HFFc6 (cell line): ENCODE measurements at regions not wholly inside any gene's neighbourhood (a gene's known extent, or its start where the extent isn't known, plus 50 kb on each side); places are given as distances from the start of the nearest gene placed in this dataset.
"Not testable (repeated sequence)": the region's sequence is repeated elsewhere in the genome, so short reads cannot be mapped to it uniquely, and the experiment has no call there.

ENCODE experiments used
- DNase-seq: peaks from one replicate; pipeline ENCODE4 v3.0.0-alpha.2; 2018
- H3K27ac Mint-ChIP-seq: 2 replicates; pipeline ENCODE4 v1.8.0; 2020; ENCODE audit warnings: mild to moderate bottlenecking, mixed read lengths
- H3K27me3 Mint-ChIP-seq: 2 replicates; pipeline ENCODE4 v1.8.0; 2021; ENCODE audit warnings: mild to moderate bottlenecking, moderate library complexity, mixed read lengths; ENCODE audit not compliant: insufficient read depth
- H3K36me3 Mint-ChIP-seq: 2 replicates; pipeline ENCODE4 v1.8.0; 2021; ENCODE audit warnings: low read depth, mixed read lengths
- H3K4me1 Mint-ChIP-seq: 2 replicates; pipeline ENCODE4 v1.8.0; 2020; ENCODE audit warnings: low read depth, mixed read lengths
- H3K4me3 Mint-ChIP-seq: 2 replicates; pipeline ENCODE4 v1.8.0; 2020; ENCODE audit warnings: mild to moderate bottlenecking, moderate library complexity, mixed read lengths
- H3K9me3 Mint-ChIP-seq: 2 replicates; pipeline ENCODE4 v1.8.0; 2020; ENCODE audit warnings: mild to moderate bottlenecking, mixed read lengths
- CTCF ChIP-seq: fragments of 200-600 bp; sonication (generic); IDR thresholded peaks from 2 replicates; pipeline ENCODE4 v1.5.0; 2021; ENCODE audit warnings: antibody characterized with exemption, mild to moderate bottlenecking

- Mint-ChIP-seq H3K27me3 (peaks cover 1% of the 10 kb centered on the region), H3K27ac (no peak overlapping the region), H3K4me1 (peaks cover 29% of the 10 kb centered on the region), H3K4me3 (no peak overlapping the region), H3K36me3 (no peaks in the 10 kb centered on the region), H3K9me3 (no peaks in the 10 kb centered on the region)
- TF ChIP-seq CTCF, result no peak
- peak; percentile 16 for DNase-seq
These were observed 100.4 kb upstream of the TLE1 start for GRCh38 chr9:81789721-81790120.

- Mint-ChIP-seq H3K4me1 (peaks cover 29% of the 10 kb centered on the region), H3K4me3 (no peak overlapping the region), H3K36me3 (no peaks in the 10 kb centered on the region), H3K27me3 (peaks cover 1% of the 10 kb centered on the region), H3K27ac (no peak overlapping the region), H3K9me3 (no peaks in the 10 kb centered on the region)
- TF ChIP-seq CTCF, result no peak
- DNase-seq, result no peak
These were observed 100.8 kb upstream of the TLE1 start for GRCh38 chr9:81790166-81790565.

- H3K4me3 Mint-ChIP-seq, result no peak overlapping the region
- TF ChIP-seq CTCF, result no peak
- no peaks in the 10 kb centered on the region for H3K9me3 Mint-ChIP-seq
- no peak for DNase-seq
- H3K36me3 Mint-ChIP-seq, result no peaks in the 10 kb centered on the region
- no peak overlapping the region for H3K27ac Mint-ChIP-seq
- peaks cover 1% of the 10 kb centered on the region for H3K27me3 Mint-ChIP-seq
- H3K4me1 Mint-ChIP-seq, result peaks cover 29% of the 10 kb centered on the region
These were observed 101.7 kb upstream of the TLE1 start for GRCh38 chr9:81791076-81791475.

- Mint-ChIP-seq H3K9me3 (no peaks in the 10 kb centered on the region), H3K4me1 (peaks cover 30% of the 10 kb centered on the region), H3K4me3 (no peak overlapping the region), H3K27ac (no peak overlapping the region), H3K36me3 (no peaks in the 10 kb centered on the region), H3K27me3 (no peaks in the 10 kb centered on the region; the same call in none of the 2 replicates)
- no peak for DNase-seq
- TF ChIP-seq CTCF, result no peak
These were observed 109.3 kb upstream of the TLE1 start for GRCh38 chr9:81798606-81799005.

- Mint-ChIP-seq H3K27me3 (no peaks in the 10 kb centered on the region), H3K36me3 (no peaks in the 10 kb centered on the region), H3K4me3 (no peak overlapping the region), H3K9me3 (no peaks in the 10 kb centered on the region), H3K27ac (peak overlapping the region; percentile 12; the same call in 1 of the 2 replicates), H3K4me1 (peaks cover 41% of the 10 kb centered on the region)
- peak; percentile 71 for DNase-seq
- no peak for TF ChIP-seq CTCF
These were observed 111.8 kb upstream of the TLE1 start for GRCh38 chr9:81801190-81801589.

- no peaks in the 10 kb centered on the region for H3K36me3 Mint-ChIP-seq
- H3K4me3 Mint-ChIP-seq, result peak overlapping the region; percentile 14
- peak overlapping the region; percentile 87 for H3K27ac Mint-ChIP-seq
- H3K9me3 Mint-ChIP-seq, result no peaks in the 10 kb centered on the region
- H3K27me3 Mint-ChIP-seq, result no peaks in the 10 kb centered on the region; the same call in 1 of the 2 replicates
- peak; percentile 63 for DNase-seq
- TF ChIP-seq CTCF, result no peak
- peaks cover 30% of the 10 kb centered on the region for H3K4me1 Mint-ChIP-seq
These were observed 115.0 kb upstream of the TLE1 start for GRCh38 chr9:81804306-81804705.

- not testable (repeated sequence) for H3K4me3 Mint-ChIP-seq, DNase-seq, H3K9me3 Mint-ChIP-seq, H3K36me3 Mint-ChIP-seq, H3K27ac Mint-ChIP-seq, H3K4me1 Mint-ChIP-seq, H3K27me3 Mint-ChIP-seq
These were observed 116.5 kb upstream of the SPATA31D4 start for GRCh38 chr9:81811688-81812087.
